Liver (tissue), 7 donors: ENCODE measurements at regions not wholly inside any gene's neighbourhood (a gene's known extent, or its start where the extent isn't known, plus 50 kb on each side); places are given as distances from the start of the nearest gene placed in this dataset.

Experiments used
- DNase-seq: peaks from one replicate; pipeline ENCODE4 v3.0.0-alpha.2; 2017; ENCODE audit warnings: low spot score
- H3K27ac ChIP-seq, 2 donors: one replicate each; pipeline ENCODE4 v1.7.0; 2013; ENCODE audit warnings: inconsistent platforms in 2 of 2, low read length in 2 of 2, control low read depth in 1 of 2, low read depth in 1 of 2, mild to moderate bottlenecking in 1 of 2
- H3K27me3 ChIP-seq, 4 donors: one replicate each; pipeline versions ENCODE4 v1.6.1 to v1.7.0; 2013; ENCODE audit warnings: low read length in 3 of 4, inconsistent platforms in 1 of 4, mild to moderate bottlenecking in 1 of 4, moderate library complexity in 1 of 4; ENCODE audit not compliant: control insufficient read depth in 4 of 4, insufficient read depth in 4 of 4
- H3K36me3 ChIP-seq, 4 donors: one replicate each; pipeline versions ENCODE4 v1.6.1 to v1.7.0; 2013; ENCODE audit warnings: low read length in 3 of 4, mild to moderate bottlenecking in 3 of 4, low read depth in 1 of 4, moderate library complexity in 1 of 4; ENCODE audit not compliant: control insufficient read depth in 4 of 4, insufficient read depth in 3 of 4
- H3K4me1 ChIP-seq, 4 donors: one replicate each; pipeline versions ENCODE4 v1.6.1 to v1.7.0; 2013; ENCODE audit warnings: low read length in 3 of 4, mild to moderate bottlenecking in 3 of 4, moderate library complexity in 1 of 4; ENCODE audit not compliant: control insufficient read depth in 4 of 4, insufficient read depth in 4 of 4
- H3K4me3 ChIP-seq, 3 donors: one replicate each; pipeline versions ENCODE4 v1.6.1 to v1.7.0; 2013; ENCODE audit warnings: low read length in 3 of 3, control low read depth in 1 of 3, low read depth in 1 of 3, mild to moderate bottlenecking in 1 of 3
- H3K9ac ChIP-seq, 2 donors: one replicate each; pipeline ENCODE4 v1.7.0; 2013; ENCODE audit warnings: low read length in 2 of 2, mild to moderate bottlenecking in 2 of 2, moderate library complexity in 2 of 2, control low read depth in 1 of 2, low read depth in 1 of 2
- H3K9me3 ChIP-seq, 4 donors: one replicate each; pipeline versions ENCODE4 v1.6.1 to v1.7.0; 2013; ENCODE audit warnings: low read length in 3 of 4; ENCODE audit not compliant: control insufficient read depth in 4 of 4
- EGR1 ChIP-seq, 2 donors: IDR thresholded peaks; 2 replicates each; pipeline ENCODE4 v1.6.1; 2016 to 2018; ENCODE audit warnings: antibody characterized with exemption in 2 of 2, low read depth in 2 of 2
- FOXA1 ChIP-seq: IDR thresholded peaks from 2 replicates; pipeline ENCODE4 v1.6.1; 2016; ENCODE audit warnings: antibody characterized with exemption
- FOXA2 ChIP-seq: IDR thresholded peaks from 2 replicates; pipeline ENCODE4 v1.6.1; 2016; ENCODE audit warnings: antibody characterized with exemption
- HNF4A ChIP-seq, 2 donors: conservative IDR thresholded peaks; 2 replicates each; pipeline ENCODE4 v1.6.1; 2016; ENCODE audit warnings: antibody characterized with exemption in 2 of 2, mild to moderate bottlenecking in 2 of 2
- HNF4G ChIP-seq: IDR thresholded peaks from 2 replicates; pipeline ENCODE4 v1.6.1; 2016; ENCODE audit warnings: antibody characterized with exemption
- NR2F2 ChIP-seq: IDR thresholded peaks from 2 replicates; pipeline ENCODE4 v1.6.1; 2016; ENCODE audit warnings: antibody characterized with exemption
- RAD21 ChIP-seq, 2 donors: IDR thresholded peaks; 2 replicates each; pipeline ENCODE4 v1.6.1; 2016; ENCODE audit warnings: antibody characterized with exemption in 2 of 2, mild to moderate bottlenecking in 2 of 2
- RXRA ChIP-seq, 2 donors: IDR thresholded peaks; 2 replicates each; pipeline ENCODE4 v1.6.1; 2017 to 2018; ENCODE audit warnings: antibody characterized with exemption in 2 of 2, mild to moderate bottlenecking in 1 of 2
- TAF1 ChIP-seq: conservative IDR thresholded peaks from 2 replicates; pipeline ENCODE4 v1.6.1; 2016; ENCODE audit warnings: antibody characterized with exemption, mild to moderate bottlenecking
- YY1 ChIP-seq: IDR thresholded peaks from 2 replicates; pipeline ENCODE4 v1.6.1; 2016; ENCODE audit warnings: antibody characterized with exemption, mild to moderate bottlenecking
- WGBS: extraction: QIAGEN DNeasy Blood & Tissue Kit; methylation state at CpG from one replicate; pipeline ENCODE4 v1.1.7; 2013; 5-methylcytosine and 5-hydroxymethylcytosine counted together
- TF ChIP-seq, protein P1 (sequence below): IDR thresholded peaks from 2 replicates; pipeline ENCODE4 v1.6.1; 2016; ENCODE audit warnings: antibody characterized with exemption
- TF ChIP-seq, protein P2 (sequence below): IDR thresholded peaks from 2 replicates; pipeline ENCODE4 v1.6.1; 2016; ENCODE audit warnings: antibody characterized with exemption
- TF ChIP-seq, protein P3 (sequence below): IDR thresholded peaks from 2 replicates; pipeline ENCODE4 v1.6.1; 2016; ENCODE audit warnings: antibody characterized with exemption, mild to moderate bottlenecking
- TF ChIP-seq, protein P4 (sequence below): IDR thresholded peaks from 2 replicates; pipeline ENCODE4 v1.6.1; 2016; ENCODE audit warnings: antibody characterized with exemption
- donor health status: healthy.
- donor health status: healthy.
- donor health status: healthy.
- donor health status: healthy.

DNA sequence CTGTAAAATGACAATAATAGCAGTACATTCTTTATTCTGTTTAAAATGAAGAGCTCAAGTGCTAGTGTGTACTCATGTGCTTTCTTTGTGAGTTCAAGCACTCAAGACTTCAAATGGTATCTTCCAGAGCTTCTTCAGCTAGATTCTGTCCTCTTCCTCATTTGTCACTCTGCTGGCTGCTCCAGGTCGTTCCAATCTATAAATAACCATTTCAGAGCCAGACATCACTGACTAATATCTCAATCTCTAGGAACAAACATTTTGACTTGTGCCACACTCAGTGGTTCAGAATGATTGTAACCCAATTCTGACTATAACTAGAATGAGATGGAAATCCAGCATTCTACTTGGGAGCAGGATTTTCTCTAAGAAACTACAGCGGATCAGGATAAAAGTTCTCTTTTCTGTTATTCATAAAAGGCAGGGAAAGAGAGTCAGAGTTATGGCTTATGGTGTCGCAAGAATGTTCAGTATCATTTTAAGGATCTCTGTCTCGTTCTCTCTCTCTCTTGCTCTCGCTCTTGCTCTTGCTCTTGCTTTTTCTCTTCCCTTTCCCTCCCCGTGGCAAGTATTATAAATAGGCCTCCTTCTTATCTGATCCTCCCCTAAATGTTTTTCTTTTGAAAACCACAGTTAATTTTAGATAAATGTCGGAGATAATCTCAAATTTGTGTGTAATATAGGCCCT, 116.3 kb upstream of the MAF start:
- DNase-seq, result no peak
- Histone ChIP-seq H3K4me3 (no peak overlapping the region), H3K36me3 (no peaks in the 10 kb centered on the region), H3K9ac (no peak overlapping the region), H3K9me3 (no peaks in the 10 kb centered on the region), H3K27me3 (no peaks in the 10 kb centered on the region), H3K4me1 (peaks cover 3 to 29% (median 22%) of the 10 kb centered on the region in 4 donors), H3K27ac (no peak overlapping the region)
- 72% methylated on average over 7 of the region's 7 CpGs for WGBS
- TF ChIP-seq, protein P1, sequence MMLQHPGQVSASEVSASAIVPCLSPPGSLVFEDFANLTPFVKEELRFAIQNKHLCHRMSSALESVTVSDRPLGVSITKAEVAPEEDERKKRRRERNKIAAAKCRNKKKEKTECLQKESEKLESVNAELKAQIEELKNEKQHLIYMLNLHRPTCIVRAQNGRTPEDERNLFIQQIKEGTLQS, result no peak
- TF ChIP-seq, protein P2, sequence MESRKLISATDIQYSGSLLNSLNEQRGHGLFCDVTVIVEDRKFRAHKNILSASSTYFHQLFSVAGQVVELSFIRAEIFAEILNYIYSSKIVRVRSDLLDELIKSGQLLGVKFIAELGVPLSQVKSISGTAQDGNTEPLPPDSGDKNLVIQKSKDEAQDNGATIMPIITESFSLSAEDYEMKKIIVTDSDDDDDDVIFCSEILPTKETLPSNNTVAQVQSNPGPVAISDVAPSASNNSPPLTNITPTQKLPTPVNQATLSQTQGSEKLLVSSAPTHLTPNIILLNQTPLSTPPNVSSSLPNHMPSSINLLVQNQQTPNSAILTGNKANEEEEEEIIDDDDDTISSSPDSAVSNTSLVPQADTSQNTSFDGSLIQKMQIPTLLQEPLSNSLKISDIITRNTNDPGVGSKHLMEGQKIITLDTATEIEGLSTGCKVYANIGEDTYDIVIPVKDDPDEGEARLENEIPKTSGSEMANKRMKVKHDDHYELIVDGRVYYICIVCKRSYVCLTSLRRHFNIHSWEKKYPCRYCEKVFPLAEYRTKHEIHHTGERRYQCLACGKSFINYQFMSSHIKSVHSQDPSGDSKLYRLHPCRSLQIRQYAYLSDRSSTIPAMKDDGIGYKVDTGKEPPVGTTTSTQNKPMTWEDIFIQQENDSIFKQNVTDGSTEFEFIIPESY, result no peak
- no peak for TF ChIP-seq TAF1
- no peak for TF ChIP-seq RXRA (IDR thresholded peaks at IDR 0.05)
- TF ChIP-seq RAD21 (IDR thresholded peaks at IDR 0.05), result no peak
- no peak for TF ChIP-seq FOXA1
- TF ChIP-seq YY1, result no peak
- TF ChIP-seq, protein P3, sequence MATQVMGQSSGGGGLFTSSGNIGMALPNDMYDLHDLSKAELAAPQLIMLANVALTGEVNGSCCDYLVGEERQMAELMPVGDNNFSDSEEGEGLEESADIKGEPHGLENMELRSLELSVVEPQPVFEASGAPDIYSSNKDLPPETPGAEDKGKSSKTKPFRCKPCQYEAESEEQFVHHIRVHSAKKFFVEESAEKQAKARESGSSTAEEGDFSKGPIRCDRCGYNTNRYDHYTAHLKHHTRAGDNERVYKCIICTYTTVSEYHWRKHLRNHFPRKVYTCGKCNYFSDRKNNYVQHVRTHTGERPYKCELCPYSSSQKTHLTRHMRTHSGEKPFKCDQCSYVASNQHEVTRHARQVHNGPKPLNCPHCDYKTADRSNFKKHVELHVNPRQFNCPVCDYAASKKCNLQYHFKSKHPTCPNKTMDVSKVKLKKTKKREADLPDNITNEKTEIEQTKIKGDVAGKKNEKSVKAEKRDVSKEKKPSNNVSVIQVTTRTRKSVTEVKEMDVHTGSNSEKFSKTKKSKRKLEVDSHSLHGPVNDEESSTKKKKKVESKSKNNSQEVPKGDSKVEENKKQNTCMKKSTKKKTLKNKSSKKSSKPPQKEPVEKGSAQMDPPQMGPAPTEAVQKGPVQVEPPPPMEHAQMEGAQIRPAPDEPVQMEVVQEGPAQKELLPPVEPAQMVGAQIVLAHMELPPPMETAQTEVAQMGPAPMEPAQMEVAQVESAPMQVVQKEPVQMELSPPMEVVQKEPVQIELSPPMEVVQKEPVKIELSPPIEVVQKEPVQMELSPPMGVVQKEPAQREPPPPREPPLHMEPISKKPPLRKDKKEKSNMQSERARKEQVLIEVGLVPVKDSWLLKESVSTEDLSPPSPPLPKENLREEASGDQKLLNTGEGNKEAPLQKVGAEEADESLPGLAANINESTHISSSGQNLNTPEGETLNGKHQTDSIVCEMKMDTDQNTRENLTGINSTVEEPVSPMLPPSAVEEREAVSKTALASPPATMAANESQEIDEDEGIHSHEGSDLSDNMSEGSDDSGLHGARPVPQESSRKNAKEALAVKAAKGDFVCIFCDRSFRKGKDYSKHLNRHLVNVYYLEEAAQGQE, result no peak
- TF ChIP-seq EGR1 (IDR thresholded peaks at IDR 0.05; ENCODE audit: low read depth in 2 of 2), result no peak
- no peak for TF ChIP-seq FOXA2
- no peak for TF ChIP-seq HNF4A (conservative IDR thresholded peaks at IDR 0.05)
- TF ChIP-seq, protein P4, sequence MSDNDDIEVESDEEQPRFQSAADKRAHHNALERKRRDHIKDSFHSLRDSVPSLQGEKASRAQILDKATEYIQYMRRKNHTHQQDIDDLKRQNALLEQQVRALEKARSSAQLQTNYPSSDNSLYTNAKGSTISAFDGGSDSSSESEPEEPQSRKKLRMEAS, result no peak
- no peak for TF ChIP-seq HNF4G

DNA sequence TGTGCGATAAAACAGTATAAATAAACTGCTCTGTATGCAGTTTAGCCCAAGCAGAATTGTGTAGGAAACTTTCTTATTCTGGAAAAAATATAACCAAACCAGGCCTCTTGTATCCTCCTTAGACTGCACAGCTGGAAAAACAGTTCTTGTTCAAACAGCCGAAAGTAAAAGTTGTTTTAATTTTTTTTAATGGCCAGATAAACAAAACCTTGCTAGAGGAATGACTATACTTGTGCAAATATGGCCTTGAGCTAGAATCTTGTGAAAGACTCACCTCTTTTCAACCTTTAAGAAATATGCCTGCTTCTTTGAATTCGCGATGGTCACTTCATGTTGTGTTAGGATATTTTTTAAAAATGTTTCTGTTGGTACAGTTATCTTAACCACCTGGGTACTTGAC, 114.5 kb upstream of the MAF start:
- DNase-seq, result no peak
- Histone ChIP-seq H3K27me3 (no peaks in the 10 kb centered on the region), H3K4me3 (no peak overlapping the region), H3K36me3 (no peaks in the 10 kb centered on the region), H3K9me3 (no peaks in the 10 kb centered on the region), H3K27ac (peak overlapping the region in 1 of 2 donors; percentile 63), H3K4me1 (peaks cover 3 to 15% (median 9%) of the 10 kb centered on the region in 4 donors), H3K9ac (peak overlapping the region in 1 of 2 donors; percentile 27)
- WGBS, result 34% methylated on average over 4 of the region's 4 CpGs
- TF ChIP-seq YY1 (no peak), TAF1 (no peak), HNF4A (conservative IDR thresholded peaks at IDR 0.05) (no peak), NR2F2 (no peak), EGR1 (IDR thresholded peaks at IDR 0.05; ENCODE audit: low read depth in 2 of 2) (no peak), FOXA1 (no peak), RXRA (IDR thresholded peaks at IDR 0.05) (no peak)
- TF ChIP-seq, protein P3, result no peak
- TF ChIP-seq, protein P4, result no peak
- TF ChIP-seq, protein P1, result no peak
